ENCODE measurements at regions not wholly inside any gene's neighbourhood (a gene's known extent, or its start where the extent isn't known, plus 50 kb on each side); places are given as distances from the start of the nearest gene placed in this dataset.

DNA sequence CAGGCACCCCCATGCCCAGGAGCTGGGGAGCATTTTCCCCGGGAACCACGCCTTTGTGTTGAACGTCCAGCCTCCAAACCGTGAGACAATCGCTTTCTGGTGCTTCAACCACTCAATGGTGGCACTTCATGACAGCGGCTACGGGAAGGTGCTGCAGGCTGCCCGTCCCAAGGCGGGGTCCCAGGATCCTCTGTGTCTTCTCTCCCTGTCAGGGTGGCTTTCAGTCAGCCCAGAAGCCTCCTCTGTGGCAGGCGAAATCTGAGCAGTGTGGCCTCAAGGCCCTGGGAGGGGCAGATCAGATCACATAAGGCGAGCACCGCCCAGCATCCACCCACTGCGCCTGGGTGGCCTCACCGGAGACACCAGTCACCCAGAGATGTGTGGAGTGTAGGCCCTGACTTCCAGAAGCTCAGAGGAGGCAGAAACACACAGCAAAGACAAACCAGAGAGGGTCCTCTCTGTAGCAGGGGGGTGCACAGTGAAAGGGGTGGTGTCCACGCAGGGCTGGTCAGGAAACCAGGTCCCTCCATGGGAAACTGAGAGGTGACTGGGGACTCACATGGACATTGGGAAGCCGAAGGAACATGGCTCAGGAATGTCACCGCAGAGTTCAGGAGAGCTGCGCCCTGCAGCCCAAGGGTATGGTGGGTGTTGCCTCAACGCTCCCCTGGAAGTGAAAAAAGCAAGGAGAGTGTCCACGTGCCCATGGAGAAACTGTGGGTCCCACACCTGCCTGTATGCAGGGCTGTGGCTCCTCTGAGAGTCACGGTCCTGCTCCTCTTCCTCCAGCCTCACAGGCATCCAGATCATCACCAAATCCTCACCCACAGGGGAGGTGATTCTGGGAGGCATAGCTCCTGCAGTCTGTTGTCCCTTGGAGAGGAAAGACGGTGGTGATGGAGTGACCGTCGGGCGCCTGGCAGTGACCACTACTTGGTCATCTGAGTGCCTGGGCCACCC is 1420.7 kb downstream of the TBC1D22A start:
- in situ Hi-C loops (cut with MboI; ENCODE audit: low pct_unique_long_range_greater_than_20kb in 2 of 9, low sequenced_read_pairs in 9 of 9, unreplicated experiment in 9 of 9): no loop called here
- H3K4me1 ChIP-seq (replicated peaks in 1 of 2): no peaks in the 10 kb centered on the region
- ATAC-seq (replicated peaks in 6 of 8): peak in 2 of 8 experiments; percentile 60 to 88
- H3K4me3 ChIP-seq: no peak overlapping the region
- 31 to 85% (median 53%) methylated on average over 1 to 14 of the region's 25 CpGs; no CpG with 5 or more reads in 4 of the 10 experiments for WGBS, 10 experiments
- no peak overlapping the region for H3K27ac ChIP-seq

DNA sequence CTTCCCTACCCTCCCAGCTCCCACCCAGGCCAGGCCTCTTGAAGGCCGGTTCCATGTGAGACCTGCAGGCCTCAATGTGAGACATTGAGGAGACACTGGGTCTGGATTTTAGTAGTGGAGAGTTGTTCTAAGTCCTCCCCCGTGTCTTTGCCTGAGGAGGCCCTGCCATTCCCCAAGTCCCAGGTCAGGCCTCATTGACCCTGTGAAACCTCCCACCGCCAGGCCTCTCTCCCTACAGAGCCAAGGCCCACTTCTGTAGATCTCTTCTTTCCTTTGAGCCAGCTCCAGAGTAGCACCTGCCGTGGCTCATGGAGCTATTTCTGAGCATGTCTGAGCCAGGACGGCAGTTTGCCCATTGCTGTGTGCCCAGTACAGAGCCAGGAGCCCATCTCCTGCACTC is 1419.6 kb downstream of the TBC1D22A start:
- no peak for ATAC-seq (replicated peaks in 6 of 8)
- no peak overlapping the region for H3K27ac ChIP-seq

DNA sequence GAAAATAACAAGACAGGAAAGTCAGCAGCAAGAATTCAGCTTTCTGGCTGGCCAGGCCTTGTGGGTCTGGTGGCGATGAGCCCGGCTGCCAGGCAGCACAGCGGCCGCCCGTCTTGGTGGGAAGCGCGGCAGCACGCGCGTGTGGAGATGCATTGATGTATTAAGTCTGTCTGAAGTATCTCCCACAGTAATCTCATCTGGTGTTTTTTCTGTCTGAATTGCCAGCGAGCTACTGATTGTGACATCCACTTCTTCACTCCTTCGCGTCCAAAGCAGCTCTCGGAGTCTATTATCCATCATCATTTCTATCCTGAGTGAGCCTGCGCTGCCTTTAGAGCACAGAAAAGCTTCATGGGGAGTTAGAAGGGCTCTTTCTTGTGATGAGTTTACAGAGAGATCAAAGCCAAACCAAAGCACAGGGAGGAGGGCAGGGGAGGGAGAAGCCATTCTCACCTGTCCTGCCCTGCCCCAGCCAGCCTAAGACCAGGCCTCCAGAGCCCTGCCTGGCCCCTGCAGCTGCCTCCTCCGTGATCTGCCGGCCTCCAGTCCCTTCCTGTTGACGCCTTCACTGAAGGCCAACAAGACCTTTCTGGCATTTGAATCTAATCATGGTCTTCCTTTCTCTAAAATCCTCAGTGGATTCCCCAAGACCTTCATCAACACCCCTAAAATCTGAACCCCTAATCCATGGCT is 1419.0 kb downstream of the TBC1D22A start:
- Histone ChIP-seq H3K4me3 (no peak overlapping the region), H3K4me1 (replicated peaks in 1 of 2) (no peaks in the 10 kb centered on the region), H3K27ac (no peak overlapping the region)
- WGBS, 10 experiments: 7 to 100% (median 64%) methylated on average over 1 to 16 of the region's 18 CpGs; no CpG with 5 or more reads in 4 of the 10 experiments
- no peak for ATAC-seq (replicated peaks in 6 of 8)
- in situ Hi-C loops (cut with MboI; ENCODE audit: low pct_unique_long_range_greater_than_20kb in 2 of 9, low sequenced_read_pairs in 9 of 9, unreplicated experiment in 9 of 9): no loop called here

More for the DNA sequence above, 1419.6 kb downstream of the TBC1D22A start:
- WGBS, 10 experiments: 0 to 71% methylated on average over 1 to 3 of the region's 5 CpGs; no CpG with 5 or more reads in 8 of the 10 experiments
- in situ Hi-C loops (cut with MboI; ENCODE audit: low pct_unique_long_range_greater_than_20kb in 2 of 9, low sequenced_read_pairs in 9 of 9, unreplicated experiment in 9 of 9): no loop called here
- no peak overlapping the region for H3K4me3 ChIP-seq
- H3K4me1 ChIP-seq (replicated peaks in 1 of 2): no peaks in the 10 kb centered on the region

DNA sequence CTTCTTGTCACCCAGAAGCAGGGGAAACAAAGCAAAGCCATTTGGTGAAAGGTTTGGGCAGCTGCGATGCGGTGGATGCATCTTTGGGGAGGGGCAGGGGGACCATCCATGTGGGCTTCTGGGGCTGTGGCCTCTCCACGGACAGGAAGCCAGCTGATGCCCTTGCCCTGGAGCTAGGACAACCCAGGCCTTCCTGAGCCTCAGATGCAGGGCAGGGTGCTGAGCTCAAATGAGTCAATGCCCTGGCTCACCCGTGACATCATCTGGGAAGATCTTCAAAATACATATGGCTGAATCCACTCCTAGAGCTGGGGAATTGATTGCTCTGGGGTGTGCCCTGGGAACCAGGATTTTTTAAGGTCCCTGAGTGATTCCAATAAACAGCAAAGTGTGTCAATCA is 1418.2 kb downstream of the TBC1D22A start:
- ATAC-seq (replicated peaks in 6 of 8): peak in 4 of 8 experiments; percentile 49 to 87 (median 64)
- Histone ChIP-seq H3K27ac (no peak overlapping the region), H3K4me3 (no peak overlapping the region), H3K4me1 (replicated peaks in 1 of 2) (no peaks in the 10 kb centered on the region)
- 17 to 83% (median 30%) methylated on average over 1 of the region's 4 CpGs; no CpG with 5 or more reads in 6 of the 10 experiments for WGBS, 10 experiments
- in situ Hi-C loops (cut with MboI; ENCODE audit: low pct_unique_long_range_greater_than_20kb in 2 of 9, low sequenced_read_pairs in 9 of 9, unreplicated experiment in 9 of 9): no loop called here

GRCh38 chr22:48179571-48180546 is 1417.4 kb downstream of the TBC1D22A start:
- H3K27ac ChIP-seq: no peak overlapping the region
- ATAC-seq (replicated peaks in 6 of 8): no peak
- in situ Hi-C loops (cut with MboI; ENCODE audit: low pct_unique_long_range_greater_than_20kb in 2 of 9, low sequenced_read_pairs in 9 of 9, unreplicated experiment in 9 of 9): no loop called here

DNA sequence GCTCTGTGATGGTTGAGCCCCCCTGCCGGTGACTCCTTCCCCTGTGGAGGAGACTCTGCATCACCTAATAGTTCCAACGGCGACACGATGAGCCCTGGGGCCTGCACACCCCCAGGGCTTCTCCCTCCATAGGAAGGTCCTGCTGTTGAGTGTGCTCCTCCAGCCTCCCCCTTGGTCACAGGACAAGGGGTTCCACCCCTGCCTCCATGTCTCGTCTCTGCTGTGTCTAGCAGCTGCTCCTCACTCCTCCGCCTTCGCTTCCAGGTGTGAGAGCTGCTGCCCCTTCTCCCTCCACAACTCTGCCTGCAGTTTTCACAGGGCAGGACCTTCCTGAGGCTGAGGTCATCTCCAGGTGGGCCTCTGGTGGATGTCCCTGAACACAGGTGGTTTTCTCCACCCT is 1416.1 kb downstream of the TBC1D22A start:
- Histone ChIP-seq H3K27ac (no peak overlapping the region), H3K4me3 (no peak overlapping the region), H3K4me1 (replicated peaks in 1 of 2) (no peaks in the 10 kb centered on the region)
- WGBS, 10 experiments: 57 to 83% (median 63%) methylated on average over 1 to 6 of the region's 7 CpGs; no CpG with 5 or more reads in 2 of the 10 experiments
- in situ Hi-C loops (cut with MboI; ENCODE audit: low pct_unique_long_range_greater_than_20kb in 2 of 9, low sequenced_read_pairs in 9 of 9, unreplicated experiment in 9 of 9): no loop called here
- no peak for ATAC-seq (replicated peaks in 6 of 8)

More at GRCh38 chr22:48179571-48180546, 1417.4 kb downstream of the TBC1D22A start:
- 0 to 72% (median 34%) methylated on average over 1 to 12 of the region's 15 CpGs; no CpG with 5 or more reads in 2 of the 10 experiments for WGBS, 10 experiments
- Histone ChIP-seq H3K4me3 (no peak overlapping the region), H3K4me1 (replicated peaks in 1 of 2) (no peaks in the 10 kb centered on the region)

DNA sequence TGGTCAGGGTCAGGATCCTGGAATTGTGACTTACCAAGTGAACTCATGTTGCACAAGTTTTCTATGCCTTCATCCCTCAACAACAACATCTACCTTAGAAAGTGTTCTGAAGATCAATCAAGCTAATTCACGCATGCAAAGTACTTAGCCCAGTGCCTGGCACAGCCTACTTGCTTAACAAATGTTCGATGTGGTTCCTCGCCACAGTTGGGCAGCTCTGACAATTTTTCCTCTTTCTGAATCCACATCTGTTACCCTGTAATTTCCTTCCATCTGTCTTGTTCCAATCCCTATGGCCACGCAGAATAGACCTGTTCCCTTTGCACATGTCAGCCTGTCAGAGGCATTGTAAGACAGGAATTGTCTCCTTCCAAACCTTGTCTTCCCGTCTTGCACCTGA is 1415.2 kb downstream of the TBC1D22A start:
- H3K4me3 ChIP-seq: no peak overlapping the region
- H3K27ac ChIP-seq: no peak overlapping the region
- no peak for ATAC-seq (replicated peaks in 6 of 8)
- 33 to 93% (median 43%) methylated on average over 1 to 5 of the region's 5 CpGs; no CpG with 5 or more reads in 1 of the 10 experiments for WGBS, 10 experiments
- H3K4me1 ChIP-seq (replicated peaks in 1 of 2): no peaks in the 10 kb centered on the region
- in situ Hi-C loops (cut with MboI; ENCODE audit: low pct_unique_long_range_greater_than_20kb in 2 of 9, low sequenced_read_pairs in 9 of 9, unreplicated experiment in 9 of 9): no loop called here

GRCh38 chr22:48175721-48176120 is 1413.3 kb downstream of the TBC1D22A start:
- 17 to 92% (median 17%) methylated on average over 1 to 2 of the region's 2 CpGs; no CpG with 5 or more reads in 5 of the 10 experiments for WGBS, 10 experiments
- Histone ChIP-seq H3K4me1 (replicated peaks in 1 of 2) (no peaks in the 10 kb centered on the region), H3K4me3 (no peak overlapping the region), H3K27ac (no peak overlapping the region)
- in situ Hi-C loops (cut with MboI; ENCODE audit: low pct_unique_long_range_greater_than_20kb in 2 of 9, low sequenced_read_pairs in 9 of 9, unreplicated experiment in 9 of 9): no loop called here
- ATAC-seq (replicated peaks in 6 of 8): no peak

DNA sequence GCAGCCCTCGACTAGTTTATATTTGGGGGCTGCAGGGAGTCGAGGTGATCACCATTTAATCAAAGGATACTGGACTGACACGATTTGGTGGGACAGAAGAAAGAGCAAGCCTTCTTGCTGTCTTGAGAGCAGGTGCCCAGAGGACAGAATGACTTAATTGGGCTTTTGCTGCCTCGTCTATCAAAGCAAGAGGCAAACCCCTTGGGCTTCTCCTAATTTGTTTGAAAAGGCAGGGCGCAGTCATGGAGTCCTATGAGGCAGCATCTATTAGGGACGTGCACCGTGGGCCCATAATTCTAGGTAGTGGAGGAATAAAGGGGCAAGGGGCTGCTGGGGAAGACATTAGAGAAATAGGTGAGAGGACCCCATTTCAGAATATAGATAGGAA is 1411.3 kb downstream of the TBC1D22A start:
- Histone ChIP-seq H3K4me1 (replicated peaks in 1 of 2) (no peaks in the 10 kb centered on the region), H3K27ac (no peak overlapping the region), H3K4me3 (no peak overlapping the region)
- in situ Hi-C loops (cut with MboI; ENCODE audit: low pct_unique_long_range_greater_than_20kb in 2 of 9, low sequenced_read_pairs in 9 of 9, unreplicated experiment in 9 of 9): no loop called here
- 0 to 73% (median 22%) methylated on average over 1 to 6 of the region's 7 CpGs; no CpG with 5 or more reads in 1 of the 10 experiments for WGBS, 10 experiments
- no peak for ATAC-seq (replicated peaks in 6 of 8)

DNA sequence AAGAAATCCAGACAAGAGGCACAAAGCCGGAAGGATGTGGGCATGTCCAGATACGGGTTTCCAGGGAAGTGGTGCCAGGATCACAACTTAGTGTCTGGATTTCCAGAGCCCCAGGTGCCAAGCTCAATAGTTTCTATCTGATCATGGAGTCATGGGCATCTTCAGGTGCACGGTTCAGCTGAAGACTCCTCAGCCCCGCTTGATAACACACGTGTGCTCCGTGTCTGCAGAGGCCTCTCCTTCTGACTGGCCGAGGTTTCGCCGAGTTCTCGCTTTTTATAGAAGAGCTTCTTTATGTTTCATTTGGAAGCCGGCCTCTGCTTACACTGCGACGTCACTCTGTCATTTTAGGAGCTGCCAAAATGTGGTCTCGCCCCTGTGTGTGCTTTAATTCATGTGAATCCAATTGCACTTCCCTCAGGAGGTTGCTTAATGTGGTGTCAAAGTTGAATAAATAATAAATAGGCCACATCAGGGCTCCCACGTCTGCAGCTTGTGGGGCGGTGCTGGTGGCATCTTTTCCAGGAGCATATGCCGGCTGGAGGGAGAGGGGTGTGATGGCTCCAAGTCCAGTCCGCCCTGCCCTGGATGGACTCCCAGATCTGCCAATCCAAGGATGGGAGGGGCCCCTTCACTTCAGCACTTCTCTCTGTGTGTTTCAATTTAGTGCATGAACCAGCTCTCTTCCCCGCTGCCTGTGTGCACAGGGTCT is 1410.8 kb downstream of the TBC1D22A start:
- ATAC-seq (replicated peaks in 6 of 8): peak in 2 of 8 experiments; percentile 34 to 94
- Histone ChIP-seq H3K4me3 (no peak overlapping the region), H3K4me1 (replicated peaks in 1 of 2) (no peaks in the 10 kb centered on the region), H3K27ac (no peak overlapping the region)
- 0 to 94% (median 37%) methylated on average over 1 to 11 of the region's 19 CpGs; no CpG with 5 or more reads in 2 of the 10 experiments for WGBS, 10 experiments
- in situ Hi-C loops (cut with MboI; ENCODE audit: low pct_unique_long_range_greater_than_20kb in 2 of 9, low sequenced_read_pairs in 9 of 9, unreplicated experiment in 9 of 9): no loop called here

DNA sequence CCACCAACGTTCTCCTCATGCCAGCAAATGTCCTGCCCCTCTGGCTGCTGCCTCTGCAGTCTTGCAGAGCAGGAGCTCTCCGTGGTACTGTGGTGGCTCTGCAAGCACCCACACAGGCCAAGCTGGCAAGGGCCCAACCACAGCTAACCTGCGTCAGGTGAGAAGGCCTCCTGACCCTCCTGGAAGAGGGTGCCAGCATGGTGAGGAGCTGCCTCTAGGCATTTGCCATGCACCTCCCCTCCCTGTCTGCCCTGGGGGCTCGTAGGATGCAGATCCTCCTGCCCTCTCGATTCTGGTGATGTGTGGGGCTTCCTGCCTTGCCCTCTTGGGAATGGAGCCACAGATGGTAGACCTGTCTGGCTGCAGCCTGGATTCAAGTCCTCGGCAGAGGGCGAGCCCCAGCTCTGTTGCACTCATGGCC is 1408.8 kb downstream of the TBC1D22A start:
- in situ Hi-C loops (cut with MboI; ENCODE audit: low pct_unique_long_range_greater_than_20kb in 2 of 9, low sequenced_read_pairs in 9 of 9, unreplicated experiment in 9 of 9): no loop called here
- ATAC-seq (replicated peaks in 6 of 8): no peak
- Histone ChIP-seq H3K4me1 (replicated peaks in 1 of 2) (no peaks in the 10 kb centered on the region), H3K4me3 (no peak overlapping the region), H3K27ac (no peak overlapping the region)
- WGBS, 10 experiments: 0 to 44% (median 10%) methylated on average over 1 to 5 of the region's 7 CpGs; no CpG with 5 or more reads in 3 of the 10 experiments

DNA sequence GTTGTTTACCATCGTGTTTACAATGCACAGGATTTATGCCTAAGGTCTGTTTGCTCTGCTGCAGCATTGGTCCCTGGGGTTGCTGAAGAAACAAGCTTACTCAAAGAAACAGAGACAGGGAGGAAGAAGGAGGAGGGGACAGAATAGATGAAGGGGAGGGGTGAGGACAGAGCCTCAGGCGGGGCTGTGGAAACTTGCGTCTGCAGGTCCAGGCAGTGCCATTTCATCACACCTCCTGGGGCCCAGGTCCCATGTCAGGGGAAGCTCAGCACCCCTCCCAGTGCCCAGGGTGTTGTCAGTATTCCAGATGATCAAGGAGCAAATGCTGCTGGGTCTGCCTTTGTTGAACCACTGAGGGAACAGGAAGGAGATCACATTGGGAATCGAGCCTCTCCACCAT is 1406.8 kb downstream of the TBC1D22A start:
- Histone ChIP-seq H3K27ac (no peak overlapping the region), H3K4me1 (replicated peaks in 1 of 2) (no peaks in the 10 kb centered on the region), H3K4me3 (no peak overlapping the region)
- in situ Hi-C loops (cut with MboI; ENCODE audit: low pct_unique_long_range_greater_than_20kb in 2 of 9, low sequenced_read_pairs in 9 of 9, unreplicated experiment in 9 of 9): no loop called here
- WGBS, 10 experiments: 0 to 100% (median 14%) methylated on average over 1 to 2 of the region's 4 CpGs; no CpG with 5 or more reads in 5 of the 10 experiments
- ATAC-seq (replicated peaks in 6 of 8): no peak
